Thyroid gland (tissue), 4 donors: ENCODE measurements at regions not wholly inside any gene's neighbourhood (a gene's known extent, or its start where the extent isn't known, plus 50 kb on each side); places are given as distances from the start of the nearest gene placed in this dataset.

Experiments
- CTCF ChIP-seq, 6 experiments: fragments of 200-600 bp in 3 of 6; fragments of 450-650 bp in 3 of 6; sonication (generic) in 3 of 6; IDR thresholded peaks; one replicate each; pipeline ENCODE4 v1.5.1; 2016 to 2019; ENCODE audit warnings: antibody characterized with exemption in 6 of 6, mild to moderate bottlenecking in 2 of 6, inconsistent platforms in 1 of 6, moderate library complexity in 1 of 6
- POLR2A ChIP-seq, 2 donors: fragments of 450-650 bp; IDR thresholded peaks; one replicate each; pipeline ENCODE4 v1.6.1; 2017; ENCODE audit warnings: antibody characterized with exemption in 2 of 2, mild to moderate bottlenecking in 2 of 2, moderate library complexity in 1 of 2

- TF ChIP-seq CTCF (IDR thresholded peaks at IDR 0.05) (no peak), POLR2A (IDR thresholded peaks at IDR 0.05) (no peak)
Measured at GRCh38 chr1:98103617-98104285, 182.9 kb upstream of the DPYD start.
